Amniotic stem cell (primary cell): ENCODE measurements at regions not wholly inside any gene's neighbourhood (a gene's known extent, or its start where the extent isn't known, plus 50 kb on each side); places are given as distances from the start of the nearest gene placed in this dataset.

Experiments used
- DNase-seq: peaks from one replicate; lab custom pipeline; 2025; lab: John Stamatoyannopoulos, UW

GRCh38 chr3:139732729-139733128 is 55.0 kb upstream of the NMNAT3 start:
- DNase-seq: no peak

GRCh38 chr3:139729300-139729699 is 51.5 kb upstream of the NMNAT3 start:
- no peak for DNase-seq

GRCh38 chr3:139728414-139728813 is 50.6 kb upstream of the NMNAT3 start:
- DNase-seq: no peak
